NCI-H2196 (cell line): ENCODE measurements at regions not wholly inside any gene's neighbourhood (a gene's known extent, or its start where the extent isn't known, plus 50 kb on each side); places are given as distances from the start of the nearest gene placed in this dataset.

ENCODE experiments used
- DNase-seq: peaks from one replicate; lab custom pipeline; 2025; ENCODE audit not compliant: unreplicated experiment; lab: John Stamatoyannopoulos, UW

DNA sequence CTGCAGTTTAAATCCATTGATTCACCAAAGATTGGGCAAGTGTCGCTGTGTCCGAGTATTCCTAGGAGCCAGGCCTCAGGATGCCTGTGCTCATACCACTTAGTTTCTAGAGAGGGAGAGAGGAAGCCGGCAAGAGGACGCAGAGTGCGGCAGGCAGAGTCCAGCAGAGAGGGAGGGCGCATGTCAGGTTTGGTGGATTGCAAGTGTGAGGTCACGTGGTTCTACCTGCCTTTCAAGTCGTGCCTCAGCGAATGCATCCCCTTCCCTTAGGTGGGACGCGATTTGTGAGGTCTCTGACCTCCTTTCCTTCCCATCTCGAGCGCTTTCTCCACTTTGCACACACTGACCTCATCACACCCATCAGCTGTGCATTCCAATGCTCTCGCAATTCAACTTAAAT is 188.1 kb downstream of the TMEM18 start:
- DNase-seq, result no peak

DNA sequence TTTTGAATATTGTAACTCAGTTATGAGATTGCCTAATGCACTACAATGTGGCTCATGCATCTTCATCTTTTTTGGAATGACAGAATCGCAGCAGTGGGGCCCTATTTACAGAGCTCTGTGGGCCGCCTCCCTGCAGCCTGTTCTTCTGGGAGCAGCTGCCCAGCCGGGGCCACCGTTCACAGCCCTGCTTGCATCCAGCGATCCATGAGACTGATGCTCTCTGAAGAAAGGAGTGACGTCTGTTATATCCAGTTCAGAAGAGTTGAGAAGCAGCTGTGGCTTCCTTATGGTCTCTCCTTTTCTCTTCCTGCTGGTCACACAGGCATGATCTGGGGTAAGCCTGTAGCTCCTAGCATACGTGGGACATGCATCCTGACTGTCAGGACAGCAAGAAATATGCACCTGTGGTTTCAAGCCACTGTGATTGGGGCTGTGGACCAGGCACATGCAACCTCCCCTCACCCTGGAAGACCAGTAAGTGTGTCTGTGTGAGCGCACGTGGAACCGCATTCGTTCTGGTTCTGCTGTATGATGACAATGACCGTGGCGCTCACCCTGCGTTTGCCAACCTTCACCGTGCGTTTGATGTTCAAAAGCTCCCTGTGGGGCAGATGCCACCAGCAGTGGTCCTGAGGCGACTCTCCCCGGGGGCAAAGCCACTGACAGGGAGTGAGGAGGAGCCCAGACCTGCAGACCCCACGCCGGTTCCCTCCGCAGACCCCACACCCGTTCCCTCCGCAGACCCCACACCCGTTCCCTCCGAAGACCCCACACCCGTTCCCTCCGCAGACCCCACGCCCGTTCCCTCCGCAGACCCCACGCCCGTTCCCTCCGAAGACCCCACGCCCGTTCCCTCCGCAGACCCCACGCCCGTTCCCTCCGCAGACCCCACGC is 189.8 kb downstream of the TMEM18 start:
- DNase-seq, result no peak

DNA sequence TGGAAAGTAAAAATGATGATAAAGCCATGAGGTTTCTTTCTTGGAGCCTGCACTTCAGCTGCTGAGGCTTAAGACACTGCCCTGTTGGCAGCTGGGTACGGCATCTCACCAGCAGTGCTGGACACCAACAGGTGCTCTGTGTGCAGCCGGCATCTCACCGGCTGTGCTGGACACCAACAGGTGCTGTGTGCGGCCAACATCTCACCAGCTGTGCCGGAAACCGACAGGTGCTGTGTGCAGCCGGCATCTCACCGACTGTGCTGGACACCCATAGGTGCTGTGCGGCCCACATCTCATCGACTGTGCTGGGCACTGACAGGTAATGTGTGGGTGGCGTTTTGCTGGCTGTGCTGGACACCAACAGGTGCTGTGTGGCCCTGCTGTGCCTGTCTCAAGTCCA is 190.8 kb downstream of the TMEM18 start:
- no peak for DNase-seq

DNA sequence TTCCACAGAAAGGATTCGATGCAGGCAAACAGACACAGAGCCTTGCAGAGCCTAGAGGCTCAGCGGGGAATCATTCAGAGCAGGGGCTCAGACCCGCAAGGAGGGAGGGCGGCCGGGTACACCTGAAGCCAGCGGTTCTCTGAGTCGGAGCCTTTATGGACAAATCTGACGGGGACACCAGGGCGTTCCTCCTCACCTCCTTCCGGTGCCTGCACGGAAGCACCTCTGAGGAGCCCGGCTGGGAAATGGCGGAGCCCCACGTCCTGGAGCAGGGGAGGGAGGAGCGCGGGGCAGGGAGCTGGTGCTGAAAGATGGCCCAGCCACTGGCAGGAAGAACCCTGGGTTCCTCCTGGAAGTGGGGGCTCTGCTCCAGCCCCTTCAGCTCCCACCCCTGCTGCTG is 193.5 kb upstream of the ALKAL2 start:
- DNase-seq, result no peak

DNA sequence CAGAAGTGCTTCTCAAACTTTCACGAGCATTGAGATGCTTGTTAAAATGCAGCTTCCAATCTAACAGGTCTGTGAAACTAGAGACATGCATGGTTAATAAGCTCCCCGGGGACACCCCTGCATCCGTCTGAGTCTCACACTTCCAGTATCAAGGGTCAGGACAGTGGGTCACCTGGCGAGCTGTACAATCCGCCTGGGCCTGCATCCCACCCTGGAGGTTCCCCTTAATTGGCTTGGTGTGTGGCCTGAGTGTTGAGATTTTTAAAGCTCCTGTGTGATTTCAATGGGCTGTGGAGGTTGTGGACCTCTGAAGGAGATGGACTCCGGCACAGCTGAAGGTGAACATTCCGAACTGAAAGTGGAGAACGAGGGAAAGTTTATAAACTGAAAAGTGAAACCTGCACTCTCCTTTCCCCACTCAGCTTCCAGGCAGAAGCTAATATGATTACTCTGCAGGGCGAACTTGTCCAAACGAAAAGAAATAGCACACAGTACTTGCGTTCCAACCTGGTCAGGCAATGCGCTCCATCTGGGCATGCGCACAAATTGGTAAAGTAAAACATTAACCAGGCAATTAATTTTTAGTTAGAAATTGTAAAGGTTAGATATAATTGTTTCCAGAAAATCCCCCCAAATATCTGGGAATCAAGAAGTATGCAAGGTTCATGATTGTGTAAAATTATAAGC is 191.7 kb upstream of the ALKAL2 start:
- DNase-seq, result no peak

DNA sequence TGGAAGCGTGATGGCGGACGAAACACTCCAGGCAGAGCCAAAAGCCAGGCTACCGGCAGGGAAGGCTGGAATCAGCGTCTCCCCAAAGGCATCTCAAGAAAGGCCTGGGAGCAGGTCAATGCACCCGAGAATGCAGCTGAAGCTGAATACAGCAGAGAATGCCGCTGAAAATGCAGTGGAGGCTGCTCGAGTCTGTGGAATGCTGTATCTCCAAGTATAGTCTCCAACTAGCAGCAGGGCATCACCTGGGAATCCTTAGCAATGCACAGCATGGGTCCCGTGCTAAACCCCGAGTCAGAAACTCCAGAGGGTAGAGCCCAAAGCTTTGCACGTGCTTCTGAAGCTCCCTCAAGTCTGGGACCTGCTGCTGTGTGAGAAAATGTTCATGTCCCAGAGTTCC is 191.1 kb upstream of the ALKAL2 start:
- no peak for DNase-seq

DNA sequence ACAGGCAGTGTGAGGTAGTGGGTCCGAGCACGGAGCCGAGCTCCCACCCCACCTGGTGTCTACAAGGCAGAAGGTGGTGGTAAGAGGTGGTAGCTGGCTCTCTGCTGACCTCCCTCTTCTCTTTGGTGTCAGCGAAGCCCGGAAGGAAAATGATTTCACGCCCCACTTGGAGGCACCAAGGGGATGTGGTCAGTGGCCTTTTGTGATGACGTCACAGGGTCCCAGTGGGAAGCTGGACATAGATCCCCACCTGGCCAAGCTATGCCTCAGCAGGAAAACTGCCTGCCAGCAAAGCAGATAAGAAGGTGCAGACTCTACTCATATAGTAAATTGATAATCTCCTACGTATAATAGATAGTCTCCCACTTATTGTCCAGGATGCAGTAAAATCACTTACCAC is 183.7 kb upstream of the ALKAL2 start:
- no peak for DNase-seq

DNA sequence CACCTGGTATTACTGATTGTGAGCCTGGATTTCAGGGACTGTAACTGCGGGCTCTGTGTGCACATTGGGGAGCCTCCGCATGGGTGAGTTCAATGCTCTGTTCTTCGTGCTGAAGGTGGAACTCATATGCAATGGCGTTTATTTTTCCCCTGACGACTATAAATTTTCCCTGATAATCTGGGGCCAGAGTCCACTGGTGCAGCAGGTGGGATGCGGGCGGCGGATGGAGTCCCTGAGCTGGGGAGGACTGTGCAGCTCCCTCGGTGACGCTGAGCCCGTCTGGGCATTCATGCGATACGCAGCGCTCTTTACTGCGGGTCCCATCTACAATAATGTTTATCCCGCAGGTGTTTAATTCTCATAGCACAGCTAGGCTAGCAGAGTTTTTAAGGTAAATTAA is 181.6 kb upstream of the ALKAL2 start:
- DNase-seq, result no peak

DNA sequence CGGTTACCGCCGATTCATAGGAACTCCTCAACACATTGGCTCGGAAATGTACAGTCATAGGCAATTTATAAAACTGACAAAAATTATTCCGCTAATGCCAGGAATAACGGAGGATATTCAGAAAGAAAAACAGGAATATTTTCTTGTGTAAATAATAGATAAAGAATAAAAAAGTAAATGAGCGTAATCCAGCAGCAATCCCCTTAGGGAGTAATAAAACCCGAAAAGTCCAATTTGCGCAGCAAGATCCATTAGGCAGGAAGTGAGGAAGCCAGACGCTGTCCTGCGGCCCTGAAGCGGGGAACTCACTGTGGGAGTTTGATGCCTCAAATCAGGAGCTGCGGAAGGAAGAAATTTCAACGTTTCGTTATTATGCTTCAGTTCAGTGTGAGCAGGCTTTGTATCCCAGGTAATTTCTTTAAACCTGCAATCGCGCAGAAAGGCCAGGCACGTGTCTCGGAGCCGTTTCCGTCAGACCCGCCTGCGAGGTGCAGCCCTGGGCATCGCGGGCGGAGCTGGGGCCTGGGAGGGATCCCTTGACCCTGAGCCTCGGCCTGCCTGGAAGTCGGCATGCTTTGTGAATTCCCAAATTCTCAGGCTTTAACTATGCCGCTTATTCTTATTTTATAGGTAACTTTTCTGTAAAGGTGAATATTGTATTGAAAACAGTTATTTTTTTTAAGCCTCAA is 180.9 kb upstream of the ALKAL2 start:
- DNase-seq, result no peak

DNA sequence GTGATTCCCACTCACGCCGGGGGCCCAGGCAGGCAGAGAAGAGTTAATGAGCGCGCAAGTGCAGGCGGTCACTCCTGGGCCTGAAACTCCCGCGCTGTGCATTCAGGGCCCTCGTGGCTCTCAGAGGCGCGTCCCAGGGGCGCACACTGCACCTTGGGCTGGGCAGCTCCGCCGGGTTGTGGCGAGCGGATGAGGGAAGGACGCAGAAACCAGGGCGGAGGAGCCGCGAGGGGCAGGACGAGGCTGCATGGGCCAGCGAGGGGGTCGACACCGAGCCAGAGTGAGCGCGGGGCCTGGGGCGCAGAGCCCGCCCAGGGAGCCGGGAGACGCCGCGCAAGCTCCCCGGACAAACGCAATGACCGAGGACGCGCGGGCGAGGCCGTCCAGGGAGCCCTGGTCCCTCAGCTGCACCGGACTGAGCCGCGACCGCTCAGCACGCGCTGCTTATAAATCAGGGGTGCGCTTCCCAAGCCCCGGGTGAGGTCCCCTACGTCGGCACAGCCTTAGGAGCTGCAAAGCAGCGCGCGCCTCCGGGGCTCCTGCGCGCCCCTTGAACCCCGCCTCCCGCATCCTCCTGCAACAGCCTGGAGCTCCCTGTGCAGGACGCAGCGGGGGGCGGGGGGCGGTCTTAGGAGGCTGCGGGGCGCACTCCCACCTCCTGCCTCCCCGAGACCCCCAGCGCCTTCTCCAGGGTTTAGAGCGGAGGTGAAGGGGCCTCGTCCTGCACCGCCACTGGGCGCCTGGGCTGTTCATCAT is 180.2 kb upstream of the ALKAL2 start:
- DNase-seq, result no peak

DNA sequence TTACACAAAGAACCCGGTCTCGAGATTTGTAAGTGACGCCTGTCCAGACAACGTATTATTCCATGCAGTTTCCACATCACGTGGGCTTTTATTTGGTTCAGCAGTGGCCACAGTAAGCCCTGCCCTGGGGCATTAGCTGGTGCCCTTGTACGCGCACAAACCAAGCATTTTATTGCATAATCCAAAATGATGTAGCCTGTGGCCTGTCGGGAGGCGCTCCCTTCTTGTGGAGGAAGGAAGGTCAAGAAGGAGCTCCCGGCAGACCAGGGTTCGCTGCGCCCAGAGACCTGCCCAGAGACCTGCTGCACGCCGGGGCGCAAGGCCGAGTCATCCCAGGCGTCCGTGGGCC is 179.6 kb upstream of the ALKAL2 start:
- DNase-seq, result no peak

DNA sequence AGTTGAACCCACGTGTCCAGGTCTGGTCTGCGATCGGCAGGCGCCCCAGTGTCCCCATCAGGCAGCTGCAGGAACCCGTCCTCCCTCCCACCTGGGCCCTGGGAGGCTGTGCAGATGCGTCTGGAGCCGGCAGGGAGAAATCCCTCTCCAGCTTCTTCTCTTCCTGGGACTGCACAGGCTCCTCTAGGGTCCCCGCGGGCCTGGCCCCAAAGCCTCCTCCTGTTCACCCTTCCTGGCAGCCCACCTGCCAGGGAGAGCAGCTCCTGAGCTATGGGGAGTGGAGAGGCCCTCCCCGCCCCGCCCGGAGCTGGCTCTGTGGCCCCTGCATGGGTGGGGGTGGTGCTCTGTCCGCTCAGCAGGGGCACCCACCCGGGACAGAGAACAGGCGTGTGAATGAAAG is 179.2 kb upstream of the ALKAL2 start:
- DNase-seq, result no peak

DNA sequence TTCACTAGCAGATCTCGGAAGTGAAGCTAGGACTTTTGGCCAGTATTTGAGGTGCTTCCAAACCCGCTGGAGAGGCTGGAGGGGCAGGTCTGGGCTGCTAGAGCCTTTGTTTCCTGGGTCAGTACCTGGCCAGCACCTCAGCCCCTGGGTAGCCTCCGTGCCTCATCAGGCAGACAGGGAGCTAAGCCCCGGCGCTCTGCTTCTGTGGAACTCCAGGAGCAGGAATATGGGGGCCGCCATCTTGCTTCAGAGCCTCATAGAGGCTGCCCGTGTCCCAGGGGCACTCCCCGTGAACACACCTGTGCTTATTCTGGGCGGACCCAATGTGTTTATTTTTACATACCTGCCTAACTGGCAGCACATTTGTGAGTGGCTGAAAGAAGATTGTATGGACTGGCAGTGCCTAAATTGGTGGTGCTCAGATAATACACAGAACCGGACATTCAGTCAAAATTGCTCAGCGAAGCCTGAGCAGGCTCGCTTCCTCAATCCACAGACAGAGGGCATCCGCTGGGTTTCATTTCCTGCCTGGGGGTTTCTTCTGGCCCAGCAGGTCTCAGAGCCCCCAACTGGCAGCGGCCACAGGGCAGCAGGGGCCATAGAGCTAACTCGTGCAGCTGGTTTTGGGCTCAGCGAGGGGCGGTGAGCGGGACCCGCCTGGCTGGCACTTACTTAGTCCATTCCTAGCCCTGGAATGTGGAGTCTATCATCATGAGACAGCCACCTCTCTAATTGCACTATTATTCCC is 176.8 kb upstream of the ALKAL2 start:
- no peak for DNase-seq

DNA sequence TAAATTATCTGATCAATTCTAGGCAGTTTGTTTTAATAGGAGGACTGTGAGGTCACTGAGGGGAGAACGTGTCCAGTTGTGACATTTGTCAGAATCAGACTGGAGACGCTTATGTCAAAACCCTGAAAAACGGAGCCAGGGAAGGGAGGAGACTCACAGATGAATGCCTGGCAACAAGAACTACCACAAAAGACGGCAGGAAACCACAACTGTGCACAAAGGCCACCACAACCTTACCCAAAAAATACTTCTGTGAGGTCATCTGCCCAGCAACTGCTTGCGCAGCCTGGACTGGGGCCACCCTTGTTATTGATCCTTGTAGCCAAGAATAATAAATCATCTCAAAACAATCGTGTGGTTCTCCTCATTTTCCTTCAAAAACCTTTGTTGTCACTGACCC is 173.0 kb upstream of the ALKAL2 start:
- no peak for DNase-seq

DNA sequence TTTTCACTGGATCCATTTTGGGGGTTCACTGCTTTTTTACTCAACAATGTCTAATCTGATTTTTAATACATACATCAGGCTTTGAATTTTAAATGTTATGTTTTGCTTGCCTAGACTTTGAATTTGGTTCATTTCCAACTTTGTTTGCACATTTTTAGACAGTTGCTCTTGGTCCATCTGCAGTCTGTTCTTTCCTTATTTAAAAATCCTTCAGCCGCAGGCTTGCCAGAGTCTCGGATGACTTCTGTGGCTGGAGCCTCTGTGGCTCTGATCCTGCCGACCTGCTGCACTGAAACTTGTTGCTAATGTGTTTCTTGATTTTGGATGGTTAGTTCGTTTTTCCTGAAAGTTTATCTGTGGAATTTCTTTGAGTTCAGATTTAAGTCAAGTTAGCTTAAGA is 172.0 kb upstream of the ALKAL2 start:
- DNase-seq, result no peak

DNA sequence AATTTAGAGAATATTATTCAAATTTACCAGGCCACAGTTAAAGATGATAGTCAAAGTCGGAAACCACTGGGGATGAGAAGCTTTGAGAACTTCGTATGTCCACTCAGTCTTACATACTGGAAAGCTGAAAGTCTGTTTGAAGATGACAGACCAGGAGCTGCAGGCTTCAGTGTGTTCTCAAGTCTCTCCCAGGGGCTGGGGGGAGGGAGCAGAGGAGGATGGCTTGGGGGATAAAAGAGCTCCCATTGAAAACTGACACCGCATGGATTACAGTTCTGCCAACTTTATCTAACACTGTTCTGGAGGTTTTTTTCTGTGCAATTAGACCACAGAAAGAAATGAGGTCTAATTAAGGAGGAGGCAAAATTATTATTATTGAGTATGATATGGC is 170.5 kb upstream of the ALKAL2 start:
- no peak for DNase-seq

DNA sequence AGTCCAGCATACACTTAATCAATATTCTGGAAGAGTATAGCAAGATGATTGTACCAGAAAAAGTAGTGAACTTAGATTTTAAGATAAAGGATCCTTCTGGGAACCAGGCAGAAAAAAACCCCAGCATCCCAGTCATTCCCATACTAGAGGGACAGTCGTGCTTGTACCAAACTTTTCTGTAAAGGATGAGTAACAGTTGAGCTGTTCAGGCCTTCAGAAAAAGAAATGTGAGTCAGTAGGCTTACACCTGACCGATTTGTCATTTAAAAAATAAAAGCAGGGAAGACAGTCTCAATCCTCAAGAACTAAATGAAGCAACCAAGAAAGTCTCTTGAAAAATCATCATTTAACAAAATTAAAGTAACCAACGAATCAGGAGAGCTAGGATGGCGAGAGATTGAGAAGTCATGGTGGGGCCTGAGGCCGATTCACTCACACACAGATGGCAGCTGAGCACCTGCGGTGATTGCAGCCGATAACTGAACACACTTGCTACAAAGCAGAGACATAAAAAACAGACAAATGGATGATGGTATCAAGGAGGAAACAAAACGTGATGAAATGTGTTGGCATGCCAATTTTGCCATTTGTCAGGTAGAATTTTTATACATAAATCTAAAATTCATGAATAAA is 170.0 kb upstream of the ALKAL2 start:
- no peak for DNase-seq

DNA sequence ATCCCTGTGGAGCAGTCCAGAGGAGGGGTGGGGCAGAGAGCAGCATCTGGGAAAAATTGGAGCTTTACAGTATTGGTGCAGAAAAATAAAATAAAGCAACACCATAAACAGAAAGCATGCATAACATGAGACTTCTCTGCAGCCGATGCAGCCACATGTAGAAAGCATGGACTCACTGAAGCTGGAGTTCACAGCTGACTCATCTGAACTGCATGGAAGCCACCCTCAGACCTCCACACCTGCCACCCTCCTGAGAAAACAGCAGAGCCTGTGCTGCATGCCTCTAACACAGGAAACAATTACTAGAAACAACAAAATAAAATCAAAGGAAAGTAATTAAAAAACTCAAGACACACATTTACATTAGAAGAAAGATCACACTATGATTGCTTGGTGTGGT is 169.4 kb upstream of the ALKAL2 start:
- DNase-seq, result no peak

DNA sequence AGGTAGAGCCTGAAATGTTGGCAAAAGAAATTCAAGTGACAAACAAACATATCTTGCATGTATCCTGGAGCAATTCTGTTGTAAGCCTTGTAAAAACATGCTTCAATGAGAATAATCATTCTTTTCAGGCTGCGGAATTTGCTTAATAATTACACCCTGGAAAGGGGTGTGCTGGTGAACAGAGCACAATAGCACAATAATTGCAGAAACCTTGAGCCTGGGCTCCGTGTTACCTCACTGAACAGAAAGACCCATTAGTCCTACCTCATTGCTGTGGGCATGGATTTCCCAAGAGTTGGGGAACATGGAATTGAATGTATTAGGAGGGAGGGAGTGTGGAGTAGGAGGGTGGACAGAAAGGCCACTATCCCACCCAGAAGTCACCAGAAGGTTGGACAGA is 168.0 kb upstream of the ALKAL2 start:
- DNase-seq, result no peak

DNA sequence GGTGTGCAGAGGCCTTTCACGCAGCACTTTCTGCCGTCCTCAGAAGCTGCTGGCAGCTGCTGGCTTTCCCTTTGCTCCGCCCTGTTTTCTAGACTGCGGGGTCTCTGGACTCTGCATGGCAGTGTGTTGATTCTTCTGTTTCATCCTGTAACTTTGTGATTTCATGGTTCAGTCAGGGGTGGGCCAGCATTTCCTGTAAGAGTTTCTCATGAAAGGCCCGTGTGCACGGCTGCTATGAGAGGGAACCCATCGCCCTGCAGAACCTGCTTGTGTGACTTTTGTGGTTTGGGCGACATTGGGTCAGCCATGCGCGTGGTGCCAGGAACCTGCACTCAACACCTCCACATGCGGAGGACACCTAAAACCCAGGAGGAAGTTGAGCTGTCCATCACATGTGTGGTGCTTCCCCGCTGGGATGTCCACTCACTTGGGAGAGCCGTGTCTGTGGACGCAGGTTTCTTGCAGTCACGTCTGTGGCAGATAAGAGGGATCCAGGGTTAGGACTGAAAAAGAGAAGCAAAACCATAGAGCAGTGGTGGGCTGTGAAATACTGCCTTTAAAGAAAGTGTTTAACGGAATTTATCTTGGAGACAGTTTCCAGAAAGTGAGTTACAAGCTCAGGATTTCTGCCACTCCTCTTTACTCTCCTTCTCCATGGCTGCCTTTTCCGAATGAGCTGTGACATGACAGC is 167.3 kb upstream of the ALKAL2 start:
- no peak for DNase-seq
